Activated gamma-delta T cell treated with Interleukin-2 at 50 U/mL for 16 hours (primary cell): ENCODE measurements at regions not wholly inside any gene's neighbourhood (a gene's known extent, or its start where the extent isn't known, plus 50 kb on each side); places are given as distances from the start of the nearest gene placed in this dataset.

Source experiments
- DNase-seq: peaks from one replicate; pipeline ENCODE4 v3.0.0-alpha.2; 2020

DNA sequence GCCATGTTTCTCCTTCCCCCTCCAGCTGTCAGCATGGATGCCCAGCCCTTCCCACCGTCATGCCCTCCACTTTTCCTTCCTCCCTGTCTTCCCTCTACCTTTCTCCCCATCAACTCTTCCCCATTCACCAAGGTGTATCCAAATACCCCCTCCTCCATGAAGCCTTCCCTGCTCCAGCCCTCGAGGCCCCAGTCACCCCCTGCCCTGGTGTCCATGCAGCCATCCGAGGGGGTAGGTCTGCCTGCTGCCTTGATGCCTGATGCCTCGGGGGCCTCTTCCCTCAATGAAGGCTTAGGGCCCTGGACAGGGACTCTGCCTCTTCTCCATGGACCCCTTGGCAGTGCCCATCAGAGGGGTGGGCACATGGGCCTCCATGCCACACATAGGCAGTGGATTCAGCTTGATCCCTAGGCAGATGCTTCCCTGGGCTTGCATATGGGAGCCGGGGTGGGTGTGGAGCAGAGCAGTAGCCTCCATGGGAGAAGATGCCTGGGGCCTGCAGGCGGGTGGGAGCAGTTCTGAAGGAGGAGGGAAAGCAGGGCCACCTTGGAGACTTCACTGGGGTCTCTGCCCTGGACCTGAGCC lies 795.8 kb downstream of the BRD1 start:
- no peak for DNase-seq

GRCh38 chr22:49028111-49028510 lies 799.6 kb downstream of the BRD1 start:
- no peak for DNase-seq

DNA sequence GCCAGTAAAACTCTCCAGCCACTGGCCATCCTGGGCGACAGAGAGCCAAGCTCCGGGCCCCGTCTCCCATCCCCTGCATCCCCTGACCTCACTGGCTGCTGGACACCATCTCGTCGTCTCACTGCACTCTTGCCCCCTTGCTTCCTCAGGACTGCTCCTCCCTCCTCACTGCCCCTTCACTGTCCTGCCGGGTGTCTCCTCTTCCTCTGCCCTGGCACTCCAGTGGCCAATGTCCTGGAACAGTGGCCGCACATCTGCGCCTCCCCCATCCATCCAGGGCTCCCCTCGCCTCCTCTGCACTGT lies 800.4 kb downstream of the BRD1 start:
- DNase-seq, result no peak

DNA sequence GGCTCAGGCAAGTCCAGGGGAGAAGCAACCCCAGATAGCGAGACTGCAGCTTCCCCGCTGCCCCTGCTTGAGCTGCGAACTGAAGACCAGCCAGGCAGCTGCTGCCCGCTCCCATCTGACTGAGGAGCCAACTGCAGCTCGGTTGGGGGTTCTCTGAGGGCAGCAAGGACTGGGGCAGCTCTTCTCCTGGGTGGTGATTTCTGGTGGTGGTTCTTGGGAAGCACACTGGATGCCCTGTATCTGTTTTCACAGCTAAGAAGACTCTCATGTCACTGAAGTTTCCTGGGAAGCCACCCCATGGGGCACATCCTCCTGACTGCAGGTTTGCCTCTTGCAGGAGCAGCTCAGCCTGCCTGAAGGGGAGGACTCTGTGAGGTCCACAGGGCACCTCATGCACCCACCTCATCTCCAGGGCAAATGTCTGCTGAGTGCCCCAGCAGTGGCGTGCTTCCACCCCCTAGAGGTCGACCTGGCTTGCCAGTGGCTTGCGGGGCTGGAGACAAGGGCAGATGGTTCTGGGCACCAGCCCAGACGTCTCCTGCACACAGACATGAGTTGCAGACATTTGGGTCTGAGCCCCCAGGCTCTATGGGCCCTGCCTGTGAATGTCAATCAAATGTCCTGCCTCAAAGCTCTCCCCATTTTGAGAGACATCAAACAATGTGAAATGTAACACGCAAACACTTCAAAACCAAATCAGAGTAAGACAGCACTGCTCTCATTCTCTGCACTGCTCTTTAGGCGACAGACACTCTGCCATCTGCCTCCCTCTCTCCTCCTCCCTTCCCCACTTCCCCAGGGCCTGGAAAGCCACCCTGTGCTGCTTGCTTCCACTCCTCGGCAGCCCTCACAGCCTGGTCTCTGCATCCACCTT lies 800.9 kb downstream of the BRD1 start:
- DNase-seq, result no peak

- no peak for DNase-seq
Observed at GRCh38 chr22:49025791-49026493, 801.7 kb downstream of the BRD1 start.

- DNase-seq, result no peak
Observed at GRCh38 chr22:49024775-49025440, 802.8 kb downstream of the BRD1 start.

GRCh38 chr22:49023879-49024774 lies 803.5 kb downstream of the BRD1 start:
- DNase-seq, result no peak

DNA sequence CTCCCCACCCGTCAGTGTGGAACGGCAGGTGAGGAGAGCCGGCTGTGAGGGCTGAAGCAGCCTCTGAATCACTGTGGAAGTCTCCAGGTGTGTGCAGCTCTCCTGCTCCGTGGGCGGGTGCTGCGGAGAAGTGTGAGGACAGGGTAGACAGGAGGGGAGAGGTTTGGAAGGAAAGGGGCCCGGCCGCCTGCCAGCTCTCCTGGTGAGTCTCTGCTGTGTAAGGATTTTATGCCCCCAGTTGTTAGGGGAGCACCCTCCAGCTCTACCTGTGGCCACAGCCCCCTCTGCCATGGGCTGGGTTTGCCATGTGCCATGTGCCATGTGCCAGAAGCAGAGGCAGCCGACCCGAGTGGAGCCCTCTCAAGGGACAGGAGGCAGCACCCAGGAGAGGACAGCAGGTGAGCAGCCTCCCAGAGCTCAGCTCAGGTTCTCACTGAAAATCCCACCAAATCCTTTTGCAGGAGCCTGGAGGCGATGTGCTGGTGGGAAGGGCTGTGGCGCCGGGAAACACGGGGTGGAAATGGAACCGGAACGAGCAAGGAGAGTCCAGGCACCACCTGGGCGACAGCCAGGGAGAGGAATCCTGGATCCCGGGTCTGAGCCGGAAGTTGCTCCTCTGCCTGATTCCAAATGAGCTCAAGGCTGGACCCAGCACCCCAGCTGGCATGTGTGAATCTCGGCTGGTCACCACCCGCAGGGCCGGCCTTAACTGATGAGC lies 804.4 kb downstream of the BRD1 start:
- DNase-seq, result no peak

DNA sequence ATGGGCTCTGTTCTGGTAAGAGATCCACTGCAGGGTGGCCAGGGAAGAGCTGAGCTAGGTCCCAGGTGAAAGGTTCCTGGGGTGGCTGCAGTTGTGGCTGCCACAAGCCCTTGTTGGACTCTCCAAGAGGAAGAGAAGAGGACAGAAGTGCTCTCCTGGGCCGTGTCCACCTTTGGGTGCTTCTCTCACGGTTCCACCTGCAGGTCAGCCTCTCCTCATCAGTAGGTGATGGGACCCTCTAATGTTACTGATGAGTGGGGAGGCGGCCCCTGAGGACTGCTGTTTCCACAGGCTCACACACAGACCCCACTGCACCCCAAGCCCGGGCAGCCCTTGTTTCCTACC lies 804.9 kb downstream of the BRD1 start:
- no peak for DNase-seq

DNA sequence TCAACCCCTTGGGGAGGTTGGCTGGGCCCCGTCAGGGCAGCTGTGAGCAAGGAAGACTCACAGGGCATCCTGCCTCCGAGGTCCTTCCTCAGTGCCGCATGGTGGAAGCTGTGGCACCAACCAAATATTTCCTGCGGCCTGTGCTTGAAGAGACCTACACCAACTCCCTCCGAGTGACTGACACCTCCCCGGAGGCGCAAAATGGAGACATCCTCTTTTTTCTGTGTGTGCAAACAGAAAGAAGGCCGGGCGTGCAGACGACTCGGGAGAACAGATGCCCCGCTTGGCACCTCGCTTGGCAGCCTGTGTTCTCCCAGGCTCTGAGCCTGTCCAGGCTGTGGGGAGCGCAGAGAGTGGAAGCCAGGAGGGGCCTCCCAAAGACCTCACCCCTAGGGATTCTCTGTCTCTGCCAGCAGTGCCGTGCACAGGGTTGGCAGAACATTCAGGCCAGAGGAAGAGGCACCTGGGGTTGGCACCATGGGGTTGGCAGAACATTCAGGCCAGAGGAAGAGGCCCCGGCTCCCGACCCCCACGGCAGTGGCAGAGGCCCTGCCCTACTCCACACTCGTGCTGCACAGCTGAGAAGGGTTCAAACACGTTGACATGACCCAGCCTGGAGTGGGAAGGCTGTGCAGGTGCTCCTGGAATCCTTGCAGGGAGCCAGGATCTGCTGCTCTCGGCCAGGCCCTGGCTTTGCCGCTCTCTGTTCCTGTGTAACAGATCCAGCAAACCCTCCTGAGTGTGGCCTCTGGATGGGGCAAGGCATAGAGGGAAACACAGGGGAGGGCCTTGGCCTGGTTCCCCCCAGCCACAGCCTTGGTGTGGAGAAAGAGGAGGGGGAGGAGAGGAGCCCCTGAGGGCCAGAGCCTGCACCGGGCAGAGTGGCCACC lies 805.5 kb downstream of the BRD1 start:
- DNase-seq, result no peak

DNA sequence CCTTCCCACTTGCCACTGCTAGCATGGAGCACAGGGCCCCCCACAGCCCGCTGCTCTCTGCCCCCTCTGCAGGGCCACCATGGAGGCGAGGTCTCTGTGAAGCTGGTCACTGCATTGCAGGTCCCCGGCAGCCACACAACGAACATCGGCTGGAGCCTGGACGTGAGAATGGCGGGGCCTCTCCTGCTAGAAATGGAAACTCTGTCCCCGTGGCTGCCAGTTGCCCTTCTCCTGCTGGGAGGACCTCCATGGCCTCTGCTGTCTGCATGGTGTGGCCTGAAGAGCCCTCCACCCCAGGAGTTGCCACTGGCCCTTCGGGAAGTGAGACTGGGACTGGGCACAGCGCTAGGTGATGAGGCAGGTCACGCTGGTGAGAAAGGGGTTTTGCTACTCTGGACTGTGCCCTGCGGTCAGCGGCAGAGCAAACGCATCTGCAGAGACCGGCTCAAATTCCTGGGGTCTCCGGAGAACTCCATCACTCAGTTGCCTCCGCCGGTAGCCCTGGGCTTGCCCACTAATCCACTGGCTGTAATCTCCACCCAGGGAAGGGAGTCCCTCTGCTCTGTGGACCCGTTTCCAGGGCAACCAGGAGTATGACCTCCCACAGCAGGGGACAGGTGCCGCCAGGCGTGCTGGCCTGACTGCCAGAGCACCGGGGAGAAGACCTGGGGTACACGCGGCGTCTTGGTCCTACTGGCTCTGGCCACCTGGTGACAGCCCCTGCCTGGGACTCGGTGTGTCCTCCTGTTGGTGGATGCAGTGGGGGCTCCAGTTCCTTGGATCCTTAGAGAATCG lies 806.3 kb downstream of the BRD1 start:
- DNase-seq, result no peak

DNA sequence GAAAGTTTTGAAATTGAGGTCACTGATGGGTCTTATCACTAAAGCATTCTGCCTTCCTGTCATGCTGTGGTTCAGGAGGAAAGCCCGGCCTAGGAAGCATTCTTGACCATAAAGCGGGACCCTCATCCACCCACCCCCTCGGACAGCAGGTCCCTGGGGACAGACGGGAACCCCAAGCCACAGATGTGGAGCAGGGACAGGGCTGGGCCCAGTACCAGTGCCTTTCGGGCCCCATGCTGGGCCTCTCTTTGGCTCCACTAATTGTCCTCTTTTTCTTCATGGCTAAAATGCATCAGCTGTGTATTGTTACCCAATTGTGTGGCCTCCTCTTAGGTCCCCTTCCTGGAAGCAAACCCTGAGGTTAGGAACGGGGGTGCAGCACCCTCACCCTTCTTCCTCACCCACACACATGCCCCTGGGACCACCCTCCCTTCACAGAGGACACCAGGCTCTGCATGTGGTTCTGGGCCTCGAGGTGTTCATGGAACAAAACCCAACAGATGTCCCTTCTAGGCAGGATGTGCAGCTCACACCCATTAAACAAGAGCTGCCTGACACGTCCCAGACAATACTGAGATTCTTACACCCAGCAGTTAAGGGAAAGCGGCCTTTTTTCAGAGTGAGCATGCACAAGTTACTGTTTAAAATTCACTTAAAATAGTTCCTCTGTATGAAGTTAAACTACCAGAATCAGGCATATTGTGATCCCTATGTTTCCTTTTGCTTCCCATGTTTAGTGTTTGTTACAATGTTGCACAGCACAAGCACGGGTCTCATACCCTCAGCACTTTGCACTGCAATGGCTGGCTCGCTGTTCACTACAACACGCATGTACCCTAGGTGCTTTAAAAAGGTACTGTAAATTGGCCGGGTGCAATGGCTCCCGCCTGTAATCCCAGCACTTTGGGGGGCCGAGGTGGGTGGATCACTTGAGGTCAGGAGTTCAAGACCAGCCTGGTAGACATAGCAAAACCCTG lies 807.6 kb downstream of the BRD1 start:
- no peak for DNase-seq

- no peak for DNase-seq
Observed at GRCh38 chr22:49018601-49019000, 809.1 kb downstream of the BRD1 start.

DNA sequence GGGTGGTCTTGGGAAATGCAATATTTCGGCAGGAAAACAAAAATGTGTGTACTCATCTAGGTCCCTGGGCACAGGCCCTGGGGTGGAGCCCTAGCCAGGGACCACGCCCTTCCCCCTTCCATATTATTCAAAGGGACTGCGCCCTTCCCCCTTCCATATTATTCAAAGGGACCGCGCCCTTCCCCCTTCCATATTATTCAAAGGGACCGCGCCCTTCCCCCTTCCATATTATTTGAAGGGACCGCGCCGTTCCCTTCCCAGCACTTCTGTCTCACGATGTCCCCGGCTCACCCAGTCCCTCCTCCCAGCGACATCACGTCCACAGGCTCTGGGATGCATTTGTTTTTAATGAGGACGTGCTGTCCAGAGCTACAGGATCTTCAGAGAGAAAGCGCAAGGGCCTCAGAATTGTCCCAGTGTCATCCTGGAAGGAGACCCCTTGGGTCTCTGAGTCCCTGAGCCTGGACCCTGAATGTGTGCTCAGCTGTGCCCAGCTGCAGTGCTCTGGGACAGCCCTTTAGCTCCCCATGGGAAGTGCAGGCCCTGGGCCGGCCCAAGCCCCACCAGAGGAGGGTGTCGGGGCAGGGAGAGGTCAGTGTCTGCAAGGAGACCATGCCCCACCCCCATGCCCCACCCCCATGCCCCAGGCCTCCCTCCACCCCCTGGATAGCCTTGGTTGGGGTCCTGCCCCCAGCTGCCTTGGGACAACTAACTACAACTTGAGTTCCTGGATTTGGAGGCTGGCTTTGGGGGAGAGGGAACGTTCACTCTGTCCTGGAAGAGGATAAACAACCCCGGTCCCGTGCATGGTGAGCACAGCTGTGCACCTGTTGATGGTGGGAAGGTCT lies 810.0 kb downstream of the BRD1 start:
- no peak for DNase-seq

- no peak for DNase-seq
Observed at GRCh38 chr22:49016909-49017481, 810.7 kb downstream of the BRD1 start.

- no peak for DNase-seq
Observed at GRCh38 chr22:49015993-49016908, 811.4 kb downstream of the BRD1 start.
